Lower leg skin (tissue), 4 donors: ENCODE measurements at regions not wholly inside any gene's neighbourhood (a gene's known extent, or its start where the extent isn't known, plus 50 kb on each side); places are given as distances from the start of the nearest gene placed in this dataset.

Experiments used
- DNase-seq, 2 donors: peaks; one replicate each; pipeline ENCODE4 v3.0.0-alpha.2; 2019; ENCODE audit warnings: low spot score in 2 of 2
- H3K4me3 ChIP-seq: fragments of 200-600 bp; sonication (generic); 2 replicates; pipeline ENCODE4 v1.5.1; 2017; ENCODE audit warnings: mild to moderate bottlenecking, low read depth; ENCODE audit not compliant: poor library complexity, severe bottlenecking
- POLR2A ChIP-seq, 2 donors: fragments of 450-650 bp; IDR thresholded peaks; one replicate each; pipeline ENCODE4 v1.6.1; 2016 to 2017; ENCODE audit warnings: antibody characterized with exemption in 2 of 2, mild to moderate bottlenecking in 1 of 2, moderate library complexity in 1 of 2
- WGBS, 2 donors: methylation state at CpG; one replicate each; pipeline ENCODE4 v1.1.5; 2018; 5-methylcytosine and 5-hydroxymethylcytosine counted together
- intact Hi-C: fragments of 100-400 bp; cut with DNase I; formaldehyde crosslinking; loops from one replicate; pipeline ENCODE4 v1.15.0; 2023; ENCODE audit warnings: low total_unique reads
- TF ChIP-seq, protein P1 (sequence below), 3 donors: fragments of 450-650 bp; IDR thresholded peaks; one replicate each; pipeline ENCODE4 v1.5.1; 2016; ENCODE audit warnings: antibody characterized with exemption in 3 of 3, mild to moderate bottlenecking in 3 of 3, moderate library complexity in 2 of 3

DNA sequence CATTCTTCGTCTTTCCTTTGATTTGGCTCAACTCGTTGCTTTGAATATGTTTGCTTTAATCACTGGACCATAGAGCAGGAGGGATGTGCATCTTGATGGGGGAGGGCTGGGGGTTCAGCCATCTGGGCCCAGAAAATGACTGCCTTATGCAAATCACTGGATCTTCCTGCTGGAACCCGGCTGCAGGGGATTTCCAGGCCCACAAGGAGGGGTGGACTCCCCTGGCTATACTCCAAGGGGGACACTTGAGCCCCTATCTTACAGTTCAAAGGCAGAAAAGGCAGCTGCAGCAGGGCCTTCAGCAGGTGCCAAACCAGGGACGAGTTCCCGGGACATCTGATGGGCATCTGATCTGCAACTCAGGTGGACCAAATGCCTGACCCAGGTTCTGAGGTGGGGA, 122.5 kb downstream of the DICER1 start:
- DNase-seq = peak in 1 of 2 donors; percentile 70
- intact Hi-C loops = no loop called here
- no peak overlapping the region for H3K4me3 ChIP-seq
- WGBS, 2 donors = 56 to 69% methylated on average over 5 of the region's 5 CpGs
- TF ChIP-seq, protein P1, sequence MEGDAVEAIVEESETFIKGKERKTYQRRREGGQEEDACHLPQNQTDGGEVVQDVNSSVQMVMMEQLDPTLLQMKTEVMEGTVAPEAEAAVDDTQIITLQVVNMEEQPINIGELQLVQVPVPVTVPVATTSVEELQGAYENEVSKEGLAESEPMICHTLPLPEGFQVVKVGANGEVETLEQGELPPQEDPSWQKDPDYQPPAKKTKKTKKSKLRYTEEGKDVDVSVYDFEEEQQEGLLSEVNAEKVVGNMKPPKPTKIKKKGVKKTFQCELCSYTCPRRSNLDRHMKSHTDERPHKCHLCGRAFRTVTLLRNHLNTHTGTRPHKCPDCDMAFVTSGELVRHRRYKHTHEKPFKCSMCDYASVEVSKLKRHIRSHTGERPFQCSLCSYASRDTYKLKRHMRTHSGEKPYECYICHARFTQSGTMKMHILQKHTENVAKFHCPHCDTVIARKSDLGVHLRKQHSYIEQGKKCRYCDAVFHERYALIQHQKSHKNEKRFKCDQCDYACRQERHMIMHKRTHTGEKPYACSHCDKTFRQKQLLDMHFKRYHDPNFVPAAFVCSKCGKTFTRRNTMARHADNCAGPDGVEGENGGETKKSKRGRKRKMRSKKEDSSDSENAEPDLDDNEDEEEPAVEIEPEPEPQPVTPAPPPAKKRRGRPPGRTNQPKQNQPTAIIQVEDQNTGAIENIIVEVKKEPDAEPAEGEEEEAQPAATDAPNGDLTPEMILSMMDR (IDR thresholded peaks at IDR 0.05) = no peak
- no peak for TF ChIP-seq POLR2A (IDR thresholded peaks at IDR 0.05)

DNA sequence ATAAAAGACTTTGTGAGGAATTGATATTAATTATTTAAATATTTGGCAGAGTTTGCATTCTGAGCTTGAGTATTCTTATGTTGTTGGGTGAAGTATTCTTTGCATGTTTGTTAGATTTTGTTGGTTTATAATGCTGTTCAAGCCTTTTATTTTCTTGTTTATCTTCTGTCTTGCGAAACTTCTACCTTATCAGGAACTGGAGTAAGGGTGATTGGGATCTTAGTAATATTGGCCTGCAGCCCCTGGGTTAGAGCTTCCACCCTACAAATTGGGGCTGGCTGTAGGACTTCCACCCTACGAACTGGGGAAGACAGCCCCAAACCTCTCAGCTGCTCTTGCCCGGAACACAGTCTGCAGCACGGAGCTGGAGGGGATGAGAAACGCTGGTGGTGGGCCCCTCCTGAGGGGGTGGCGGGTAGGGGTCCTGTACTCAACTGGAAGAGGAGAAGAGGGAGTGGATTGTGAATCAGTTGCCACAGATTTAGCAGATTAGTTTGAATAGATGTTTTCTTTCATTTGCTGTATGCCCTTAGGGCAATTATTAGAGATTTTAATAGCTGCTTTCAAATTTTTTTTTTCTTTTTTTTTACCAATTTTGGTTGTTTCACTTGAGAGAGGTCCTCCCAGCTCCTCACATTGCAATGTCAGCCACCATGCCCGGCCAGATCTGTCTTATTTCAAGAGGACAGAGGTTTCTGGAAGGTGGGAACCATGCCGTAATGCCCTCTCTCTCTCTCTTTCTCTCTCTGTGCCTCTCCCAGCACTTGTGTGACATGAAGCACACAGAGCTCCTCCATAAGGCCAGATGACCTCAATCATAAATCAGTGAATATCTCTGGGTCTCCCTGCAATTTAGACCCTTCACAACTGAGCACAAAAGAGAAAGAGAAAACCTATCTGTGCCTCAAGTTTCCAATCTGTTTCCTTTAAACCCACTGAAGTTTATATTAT, 123.4 kb downstream of the DICER1 start:
- no peak overlapping the region for H3K4me3 ChIP-seq
- no peak for TF ChIP-seq POLR2A (IDR thresholded peaks at IDR 0.05)
- TF ChIP-seq, protein P1 (IDR thresholded peaks at IDR 0.05) = no peak
- intact Hi-C loops = no loop called here
- DNase-seq = no peak
- 70 to 71% methylated on average over 8 of the region's 8 CpGs for WGBS, 2 donors

DNA sequence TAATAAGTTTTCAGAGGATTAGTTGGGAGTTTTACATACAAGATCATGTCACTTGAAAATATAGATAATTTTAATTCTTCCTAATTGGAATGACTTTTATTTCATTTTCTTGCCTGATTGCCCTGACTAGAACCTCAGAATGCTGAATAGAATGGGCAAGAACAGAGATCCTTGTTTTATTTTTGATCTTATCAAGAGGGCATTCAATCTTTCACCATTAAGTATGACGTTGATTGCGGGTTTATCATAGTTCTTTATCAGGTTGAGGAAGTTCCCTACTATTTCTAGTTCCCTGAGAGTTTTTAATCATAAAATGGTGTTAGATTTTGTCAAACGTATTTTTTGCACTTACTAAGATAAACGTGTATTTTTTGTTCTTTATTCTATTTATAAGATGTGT, 124.3 kb downstream of the DICER1 start:
- 63 to 67% methylated on average over 4 of the region's 4 CpGs for WGBS, 2 donors
- intact Hi-C loops = no loop called here
- DNase-seq = no peak
- H3K4me3 ChIP-seq = no peak overlapping the region
- TF ChIP-seq, protein P1 (IDR thresholded peaks at IDR 0.05) = no peak
- TF ChIP-seq POLR2A (IDR thresholded peaks at IDR 0.05) = no peak

DNA sequence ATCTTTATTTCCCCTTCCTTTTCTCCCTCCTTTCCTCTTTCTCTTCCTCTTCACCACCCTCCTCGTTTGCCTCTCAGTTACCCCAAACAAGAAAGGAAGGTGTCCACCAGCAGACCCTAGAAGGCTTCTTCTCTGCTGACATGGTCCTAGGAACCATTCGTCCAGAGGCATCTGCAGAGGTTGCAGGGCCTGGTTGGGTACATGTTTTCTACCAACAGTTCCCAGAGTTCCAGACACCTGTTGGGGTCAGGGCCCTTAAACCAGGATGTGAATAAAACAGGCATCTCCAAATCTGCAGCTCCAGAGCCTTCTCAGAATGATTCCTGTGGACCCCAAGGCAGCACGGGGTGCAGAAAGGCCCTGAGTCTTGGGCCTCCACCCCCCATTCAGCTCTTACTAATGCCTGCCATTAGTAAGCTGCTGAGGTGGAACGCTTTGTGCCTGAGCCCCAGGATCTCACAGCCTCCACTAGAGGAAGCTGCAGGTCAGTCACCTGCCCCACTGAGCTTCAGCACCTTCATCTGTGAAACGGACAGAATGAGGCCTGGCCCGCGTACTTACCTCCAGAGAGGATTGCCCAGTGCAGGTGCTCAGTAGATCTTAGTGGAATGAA, 130.4 kb downstream of the DICER1 start:
- intact Hi-C loops = no loop called here
- H3K4me3 ChIP-seq = no peak overlapping the region
- DNase-seq = peak in 1 of 2 donors; percentile 23
- TF ChIP-seq, protein P1 (IDR thresholded peaks at IDR 0.05) = no peak
- TF ChIP-seq POLR2A (IDR thresholded peaks at IDR 0.05) = no peak
- WGBS, 2 donors = 88 to 91% methylated on average over 7 of the region's 7 CpGs

DNA sequence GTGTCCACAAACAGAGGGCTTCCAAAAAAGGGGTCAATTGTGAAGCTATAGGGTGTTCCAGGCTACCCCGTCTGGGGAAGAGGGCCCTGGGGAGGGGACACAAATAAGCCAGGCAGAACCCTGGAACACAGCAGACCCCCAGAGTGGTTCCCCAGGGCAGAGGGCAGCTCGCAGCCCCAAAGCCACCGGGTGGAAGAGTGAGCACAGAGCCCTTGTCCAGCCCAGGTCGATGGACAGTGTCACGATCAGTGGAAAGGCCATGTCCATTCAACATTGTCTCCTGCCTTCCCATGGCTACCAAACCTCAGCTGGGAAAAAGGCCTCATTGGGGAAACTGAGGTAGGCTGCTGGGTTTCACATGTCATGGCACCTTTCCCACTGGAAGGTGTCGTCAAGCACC, 131.4 kb downstream of the DICER1 start:
- intact Hi-C loops = no loop called here
- no peak overlapping the region for H3K4me3 ChIP-seq
- no peak for TF ChIP-seq POLR2A (IDR thresholded peaks at IDR 0.05)
- TF ChIP-seq, protein P1 (IDR thresholded peaks at IDR 0.05) = no peak
- 84 to 93% methylated on average over 6 of the region's 6 CpGs for WGBS, 2 donors
- no peak for DNase-seq
